H1 (cell line): ENCODE measurements at regions not wholly inside any gene's neighbourhood (a gene's known extent, or its start where the extent isn't known, plus 50 kb on each side); places are given as distances from the start of the nearest gene placed in this dataset.

Experiments used
- CTCF ChIA-PET: fragments of 300-600 bp; sonication (Branson Sonifier 250); formaldehyde crosslinking; loops from one replicate; lab custom pipeline; 2021; ENCODE audit not compliant: partially characterized antibody; lab: Charles Lee
- POLR2A ChIA-PET: fragments of 300-600 bp; sonication (Branson Sonifier 250); formaldehyde crosslinking; loops from one replicate; lab custom pipeline; 2021; ENCODE audit warnings: inconsistent platforms; ENCODE audit not compliant: partially characterized antibody; lab: Charles Lee
- DNase-seq, 2 experiments: peaks; one replicate each; pipeline versions ENCODE4 v3.0.0 to v3.0.0-alpha.2; 2010 to 2022; ENCODE audit warnings: low spot score in 2 of 2, low read depth in 1 of 2, mixed read lengths in 1 of 2
- FAIRE-seq: peaks from 2 replicates; lab custom pipeline; 2011; peaks lifted over from hg19 to GRCh38; lab: Jason Lieb, UNC
- H2AFZ ChIP-seq: 2 replicates; pipeline ENCODE4 v1.8.1; 2012; ENCODE audit warnings: low read length, inconsistent platforms
- H2AK5ac ChIP-seq: 2 replicates; pipeline ENCODE4 v1.6.1; 2013; ENCODE audit warnings: low read depth, low read length
- H2BK120ac ChIP-seq: replicated peaks from 2 replicates; pipeline ENCODE3; 2013; ENCODE audit warnings: low read depth, low read length, inconsistent platforms
- H2BK12ac ChIP-seq: 2 replicates; pipeline ENCODE4 v1.6.1; 2013; ENCODE audit warnings: low read depth, low read length
- H2BK15ac ChIP-seq: 2 replicates; pipeline ENCODE4 v1.6.1; 2013; ENCODE audit warnings: low read length
- H2BK20ac ChIP-seq: 2 replicates; pipeline ENCODE4 v1.6.1; 2013; ENCODE audit warnings: low read length
- H2BK5ac ChIP-seq: 2 replicates; pipeline ENCODE4 v1.6.1; 2013; ENCODE audit warnings: low read depth, low read length
- H3K14ac ChIP-seq: 2 replicates; pipeline ENCODE4 v1.6.1; 2013; ENCODE audit warnings: inconsistent platforms; ENCODE audit not compliant: insufficient read length
- H3K18ac ChIP-seq: 2 replicates; pipeline ENCODE4 v1.6.1; 2013; ENCODE audit warnings: low read length; ENCODE audit errors: extremely low read depth
- H3K23ac ChIP-seq: 2 replicates; pipeline ENCODE4 v1.6.1; 2013; ENCODE audit warnings: inconsistent platforms; ENCODE audit not compliant: insufficient read length
- H3K23me2 ChIP-seq: 2 replicates; pipeline ENCODE4 v1.6.1; 2013; ENCODE audit warnings: low read depth, low read length
- H3K27ac ChIP-seq: 2 replicates; pipeline ENCODE4 v1.6.1; 2011; ENCODE audit warnings: low read depth, low read length, inconsistent platforms
- H3K27me3 ChIP-seq, 4 experiments: replicated peaks in 1 of 4; 1 replicate in 1 of 4; 2 replicates in 3 of 4; pipeline versions ENCODE4 v1.6.1 to v1.8.1; 2011 to 2013; ENCODE audit warnings: low read length in 3 of 4, mild to moderate bottlenecking in 3 of 4, inconsistent platforms in 2 of 4, mixed read lengths in 2 of 4, moderate library complexity in 1 of 4; ENCODE audit not compliant: control insufficient read depth in 3 of 4, insufficient read depth in 3 of 4; ENCODE audit errors: extremely low read depth in 1 of 4
- H3K36me3 ChIP-seq, 4 experiments: 2 replicates each; pipeline versions ENCODE4 v1.6.1 to v1.8.1; 2011 to 2013; ENCODE audit warnings: mild to moderate bottlenecking in 4 of 4, low read length in 3 of 4, moderate library complexity in 2 of 4, control low read depth in 1 of 4, inconsistent platforms in 1 of 4; ENCODE audit not compliant: insufficient read depth in 4 of 4, control insufficient read depth in 2 of 4
- H3K4ac ChIP-seq: replicated peaks from 2 replicates; pipeline ENCODE3; 2013; ENCODE audit warnings: low read length, low read depth, mixed read lengths, inconsistent platforms; ENCODE audit not compliant: insufficient read length
- H3K4me1 ChIP-seq, 4 experiments: replicated peaks in 1 of 4; 1 replicate in 1 of 4; 2 replicates in 3 of 4; pipeline versions ENCODE4 v1.6.1 to v1.8.1; 2011 to 2013; ENCODE audit warnings: low read length in 3 of 4, inconsistent platforms in 2 of 4, mixed read lengths in 1 of 4; ENCODE audit not compliant: insufficient read depth in 4 of 4, control insufficient read depth in 3 of 4
- H3K4me2 ChIP-seq, 2 experiments: 2 replicates each; pipeline versions ENCODE4 v1.6.1 to v1.8.1; 2011 to 2013; ENCODE audit warnings: low read depth in 2 of 2, low read length in 2 of 2, control low read depth in 1 of 2, inconsistent platforms in 1 of 2, mild to moderate bottlenecking in 1 of 2; ENCODE audit not compliant: insufficient read depth in 1 of 2
- H3K4me3 ChIP-seq, 4 experiments: fragments of 200-600, 300-600 bp in 1 of 4; sonication (generic), shearing (Covaris generic), sonication (Bioruptor Twin) in 1 of 4; 2 replicates each; pipeline versions ENCODE4 v1.5.1 to v1.8.1; 2011 to 2016; ENCODE audit warnings: low read length in 4 of 4, low read depth in 3 of 4, control low read depth in 2 of 4, inconsistent platforms in 2 of 4, mild to moderate bottlenecking in 2 of 4, mixed read lengths in 1 of 4, moderate library complexity in 1 of 4; ENCODE audit not compliant: insufficient read depth in 2 of 4; ENCODE audit errors: extremely low read depth in 1 of 4
- H3K56ac ChIP-seq: replicated peaks from 2 replicates; pipeline ENCODE3; 2013; ENCODE audit warnings: low read depth, mild to moderate bottlenecking, mixed read lengths, low read length, inconsistent platforms; ENCODE audit not compliant: insufficient read length
- H3K79me1 ChIP-seq: 2 replicates; pipeline ENCODE4 v1.6.1; 2013; ENCODE audit warnings: low read depth, low read length, control low read depth
- H3K79me2 ChIP-seq, 2 experiments: 2 replicates each; pipeline versions ENCODE4 v1.6.1 to v1.8.1; 2012 to 2013; ENCODE audit warnings: low read length in 2 of 2, mild to moderate bottlenecking in 2 of 2, inconsistent platforms in 1 of 2; ENCODE audit not compliant: insufficient read depth in 2 of 2, control insufficient read depth in 1 of 2
- H3K9ac ChIP-seq, 4 experiments: replicated peaks in 1 of 4; 1 replicate in 1 of 4; 2 replicates in 3 of 4; pipeline versions ENCODE4 v1.6.1 to v1.8.1; 2011 to 2013; ENCODE audit warnings: low read depth in 3 of 4, low read length in 3 of 4, control low read depth in 2 of 4, mild to moderate bottlenecking in 2 of 4, moderate library complexity in 2 of 4, inconsistent platforms in 1 of 4; ENCODE audit errors: extremely low read depth in 1 of 4
- H3K9me3 ChIP-seq, 2 experiments: 2 replicates each; pipeline versions ENCODE4 v1.6.1 to v1.8.1; 2012 to 2013; ENCODE audit warnings: mild to moderate bottlenecking in 2 of 2, moderate library complexity in 2 of 2, control low read depth in 1 of 2, inconsistent platforms in 1 of 2, low read depth in 1 of 2, low read length in 1 of 2, mixed read lengths in 1 of 2; ENCODE audit not compliant: insufficient read depth in 2 of 2
- H4K20me1 ChIP-seq, 2 experiments: replicated peaks in 1 of 2; 2 replicates each; pipeline versions ENCODE3 to v1.8.1; 2011 to 2013; ENCODE audit warnings: inconsistent platforms in 2 of 2, low read length in 2 of 2, mild to moderate bottlenecking in 1 of 2; ENCODE audit not compliant: insufficient read depth in 2 of 2, control insufficient read depth in 1 of 2
- H4K5ac ChIP-seq: 2 replicates; pipeline ENCODE4 v1.6.1; 2013; ENCODE audit warnings: low read length, low read depth, mixed read lengths, inconsistent platforms; ENCODE audit not compliant: insufficient read length
- H4K8ac ChIP-seq: 2 replicates; pipeline ENCODE4 v1.8.0; 2013; ENCODE audit warnings: mild to moderate bottlenecking, moderate library complexity, low read length, inconsistent platforms; ENCODE audit not compliant: insufficient read depth; ENCODE audit errors: extremely low read depth
- H4K91ac ChIP-seq: replicated peaks from 2 replicates; pipeline ENCODE3; 2013; ENCODE audit warnings: low read length, mixed read lengths, inconsistent platforms; ENCODE audit not compliant: insufficient read length
- BACH1 ChIP-seq: IDR thresholded peaks from 2 replicates; pipeline ENCODE4 v1.6.1; 2012; ENCODE audit warnings: low read length, improper control_type of control experiment
- BCL11A ChIP-seq, 2 experiments: IDR thresholded peaks; one replicate each; pipeline ENCODE4 v1.6.1; 2011; ENCODE audit warnings: low read depth in 2 of 2, low read length in 2 of 2, mild to moderate bottlenecking in 2 of 2
- CREB1 ChIP-seq: IDR thresholded peaks from 2 replicates; pipeline ENCODE4 v1.6.1; 2012; ENCODE audit warnings: inconsistent platforms
- CTBP2 ChIP-seq: IDR thresholded peaks from 2 replicates; pipeline ENCODE4 v1.7.0; 2011; ENCODE audit warnings: borderline replicate concordance, mild to moderate bottlenecking, moderate library complexity, mixed read lengths, low read length; ENCODE audit not compliant: insufficient read depth, insufficient read length
- GTF2F1 ChIP-seq: IDR thresholded peaks from 2 replicates; pipeline ENCODE4 v1.6.1; 2012; ENCODE audit warnings: low read depth, low read length, improper control_type of control experiment, borderline replicate concordance
- KDM1A ChIP-seq: fragments of 200-600, 300-600 bp; sonication (generic); IDR thresholded peaks from 2 replicates; pipeline ENCODE4 v1.7.1; 2016; ENCODE audit warnings: mild to moderate bottlenecking, low read length, borderline replicate concordance
- POU5F1 ChIP-seq: IDR thresholded peaks from 2 replicates; pipeline ENCODE4 v1.6.1; 2011; ENCODE audit warnings: low read depth, mild to moderate bottlenecking, low read length, moderate library complexity
- SAP30 ChIP-seq: fragments of 300-600 bp; sonication (generic); IDR thresholded peaks from 2 replicates; pipeline ENCODE4 v1.7.1; 2012; ENCODE audit warnings: low read length, moderate library complexity, mild to moderate bottlenecking, inconsistent platforms; ENCODE audit not compliant: insufficient read depth, insufficient replicate concordance
- SP4 ChIP-seq: IDR thresholded peaks from 2 replicates; pipeline ENCODE4 v1.6.1; 2012; ENCODE audit warnings: low read length, inconsistent platforms
- TCF12 ChIP-seq: IDR thresholded peaks from 2 replicates; pipeline ENCODE4 v1.6.1; 2011; ENCODE audit warnings: low read depth, mild to moderate bottlenecking, low read length
- TEAD4 ChIP-seq: IDR thresholded peaks from 2 replicates; pipeline ENCODE4 v1.6.1; 2012; ENCODE audit warnings: low read depth, low read length, inconsistent platforms, mixed read lengths
- WGBS, 2 experiments: shearing (Covaris generic) in 1 of 2; methylation state at CpG; one replicate each; pipeline versions ENCODE4 v1.1.6 to v1.1.7; 2013 to 2015; ENCODE audit warnings: low lambda C conversion rate in 2 of 2, mixed read lengths in 2 of 2, inconsistent platforms in 1 of 2, low coverage in 1 of 2, missing lambda C conversion rate in 1 of 2; ENCODE audit not compliant: insufficient replicate concordance in 2 of 2, insufficient coverage in 1 of 2, insufficient read length in 1 of 2; ENCODE audit errors: extremely low coverage in 1 of 2, missing lambda C conversion rate in 1 of 2; 5-methylcytosine and 5-hydroxymethylcytosine counted together

DNA sequence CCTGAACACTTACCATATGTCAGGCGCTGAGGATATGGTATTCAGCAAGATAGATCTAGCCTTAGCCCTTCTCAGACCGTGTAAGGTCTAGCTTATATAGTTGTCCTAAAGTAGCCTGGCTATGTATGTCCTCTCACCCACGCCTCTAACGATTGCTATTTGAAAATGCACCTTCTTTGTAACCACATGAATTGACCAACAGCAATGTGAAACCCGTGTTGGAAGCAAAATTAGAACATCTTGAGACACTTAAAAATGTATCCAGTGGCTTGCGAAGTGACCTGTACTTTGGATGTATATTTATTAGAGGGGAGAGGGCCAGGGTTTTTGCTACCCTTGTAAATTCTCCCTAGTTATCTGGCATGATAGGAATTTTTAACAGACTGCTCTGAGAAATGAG, 860.0 kb upstream of the ZEB2 start:
- Histone ChIP-seq H3K36me3 (no peaks in the 10 kb centered on the region), H2BK120ac (no peak overlapping the region), H3K27me3 (no peaks in the 10 kb centered on the region), H3K14ac (no peak overlapping the region), H3K4me2 (no peak overlapping the region), H3K23ac (no peak overlapping the region), H3K4me1 (no peaks in the 10 kb centered on the region), H3K4me3 (no peak overlapping the region), H2AFZ (no peak overlapping the region), H3K79me2 (no peaks in the 10 kb centered on the region), H3K23me2 (no peaks in the 10 kb centered on the region), H3K18ac (no peak overlapping the region), H3K9ac (no peak overlapping the region), H3K56ac (no peak overlapping the region), H2BK5ac (no peak overlapping the region), H3K27ac (no peak overlapping the region), H4K20me1 (no peaks in the 10 kb centered on the region), H2BK12ac (no peak overlapping the region), H4K5ac (no peak overlapping the region), H2BK20ac (no peak overlapping the region), H2BK15ac (no peak overlapping the region), H2AK5ac (no peak overlapping the region), H3K79me1 (no peaks in the 10 kb centered on the region), H3K4ac (no peak overlapping the region), H4K8ac (no peak overlapping the region), H3K9me3 (no peaks in the 10 kb centered on the region), H4K91ac (no peak overlapping the region)
- TF ChIP-seq TCF12 (no peak), BCL11A (IDR thresholded peaks at IDR 0.05; ENCODE audit: low read depth in 2 of 2, low read length in 2 of 2) (no peak), CTBP2 (no peak), GTF2F1 (no peak), POU5F1 (no peak), TEAD4 (no peak), KDM1A (no peak), SP4 (no peak), CREB1 (no peak), SAP30 (no peak), BACH1 (no peak)
- FAIRE-seq = no peak
- ChIA-PET POLR2A (no interaction called here), CTCF (interaction anchor here (0.5 kb wide), 1 partner anchor 1966 kb away, joined by 3 read pairs; no protein-coding TSS in a partner anchor)
- DNase-seq = no peak
- 85% methylated on average over 6 of the region's 6 CpGs; no CpG with 5 or more reads in 1 of the 2 experiments for WGBS, 2 experiments
